ENCODE measurements at regions not wholly inside any gene's neighbourhood (a gene's known extent, or its start where the extent isn't known, plus 50 kb on each side); places are given as distances from the start of the nearest gene placed in this dataset.
A peak's percentile ranks its signal among the peaks of the same experiment; 100 is the strongest.

DNA sequence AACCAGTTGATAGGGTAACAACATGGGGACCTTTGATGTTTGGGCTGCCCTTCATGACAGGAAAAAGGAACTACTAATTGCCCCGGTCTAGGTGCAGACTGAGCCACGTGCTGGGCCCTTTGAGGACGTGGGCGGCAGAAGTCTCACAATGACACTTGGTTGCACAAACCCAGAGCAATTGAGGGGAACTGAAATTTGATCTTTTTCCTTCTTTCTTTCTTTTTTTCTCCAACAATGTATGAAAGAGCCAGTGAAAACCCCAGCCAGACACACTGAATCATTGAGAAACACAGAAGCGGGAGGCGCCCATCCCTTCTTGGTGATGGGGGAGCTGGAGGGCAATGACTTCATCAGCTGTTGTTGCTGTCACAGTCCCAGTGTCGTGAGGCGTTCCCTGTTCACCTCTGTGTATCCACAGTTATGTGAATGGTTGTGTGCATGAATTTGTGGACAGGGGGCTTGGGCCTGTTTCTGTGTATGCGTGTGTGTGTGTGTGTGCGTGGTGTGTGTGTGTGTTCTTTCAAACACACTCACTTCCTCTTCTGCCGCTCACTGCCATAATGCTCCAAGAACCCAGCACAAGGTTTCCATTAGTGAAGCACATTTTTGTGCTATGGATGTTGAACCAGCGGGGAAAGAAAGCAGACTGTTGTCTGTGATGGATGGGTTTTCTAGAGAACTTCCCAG lies 137.5 kb upstream of the CCND2 start (continued):
- TF ChIP-seq, protein P1, sequence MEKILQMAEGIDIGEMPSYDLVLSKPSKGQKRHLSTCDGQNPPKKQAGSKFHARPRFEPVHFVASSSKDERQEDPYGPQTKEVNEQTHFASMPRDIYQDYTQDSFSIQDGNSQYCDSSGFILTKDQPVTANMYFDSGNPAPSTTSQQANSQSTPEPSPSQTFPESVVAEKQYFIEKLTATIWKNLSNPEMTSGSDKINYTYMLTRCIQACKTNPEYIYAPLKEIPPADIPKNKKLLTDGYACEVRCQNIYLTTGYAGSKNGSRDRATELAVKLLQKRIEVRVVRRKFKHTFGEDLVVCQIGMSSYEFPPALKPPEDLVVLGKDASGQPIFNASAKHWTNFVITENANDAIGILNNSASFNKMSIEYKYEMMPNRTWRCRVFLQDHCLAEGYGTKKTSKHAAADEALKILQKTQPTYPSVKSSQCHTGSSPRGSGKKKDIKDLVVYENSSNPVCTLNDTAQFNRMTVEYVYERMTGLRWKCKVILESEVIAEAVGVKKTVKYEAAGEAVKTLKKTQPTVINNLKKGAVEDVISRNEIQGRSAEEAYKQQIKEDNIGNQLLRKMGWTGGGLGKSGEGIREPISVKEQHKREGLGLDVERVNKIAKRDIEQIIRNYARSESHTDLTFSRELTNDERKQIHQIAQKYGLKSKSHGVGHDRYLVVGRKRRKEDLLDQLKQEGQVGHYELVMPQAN (conservative IDR thresholded peaks at IDR 0.05) = no peak
- TF ChIP-seq NR2F1 (conservative IDR thresholded peaks at IDR 0.05) = peak; percentile 85
- no peak for TF ChIP-seq BCLAF1 (IDR thresholded peaks at IDR 0.05)
- TF ChIP-seq DPF2 (IDR thresholded peaks at IDR 0.05) = peak; percentile 97
- TF ChIP-seq CREB1 (IDR thresholded peaks at IDR 0.05; ENCODE audit: low read depth) = peak; percentile 80; the same call in 1 of the 2 replicates
- TF ChIP-seq ETV6 (conservative IDR thresholded peaks at IDR 0.05 in 1 of 2, IDR thresholded peaks at IDR 0.05 in 1 of 2; ENCODE audit: borderline replicate concordance in 1 of 2, low read depth in 1 of 2) = peak in 1 of 2 experiments; percentile 93; a peak in 2 of 4 replicates
- peak; percentile 97 for TF ChIP-seq IKZF1 (conservative IDR thresholded peaks at IDR 0.05)
- TF ChIP-seq EED (IDR thresholded peaks at IDR 0.05; ENCODE audit: low read depth) = peak; percentile 94
- no peak for TF ChIP-seq NR2C1 (IDR thresholded peaks at IDR 0.05)
- TF ChIP-seq SPI1 (IDR thresholded peaks at IDR 0.05; ENCODE audit: borderline replicate concordance, insufficient read depth, low read depth, low read length) = peak; percentile 93
- TF ChIP-seq BCL11A (IDR thresholded peaks at IDR 0.05; ENCODE audit: low read depth, low read length) = peak; percentile 99
- no peak for TF ChIP-seq POLR2A (IDR thresholded peaks at IDR 0.05; ENCODE audit: low read depth, low read length)
- TF ChIP-seq HDAC6 (IDR thresholded peaks at IDR 0.05; ENCODE audit: unreplicated experiment) = no peak
- TF ChIP-seq BHLHE40 (IDR thresholded peaks at IDR 0.05; ENCODE audit: borderline replicate concordance in 1 of 2, low read depth in 2 of 2, low read length in 1 of 2) = peak; percentile 98 to 99
- no peak for TF ChIP-seq RCOR1 (conservative IDR thresholded peaks at IDR 0.05; ENCODE audit: low read depth, low read length)
- no peak for TF ChIP-seq ZZZ3 (IDR thresholded peaks at IDR 0.05; ENCODE audit: control insufficient read depth, insufficient read length, low read depth)
- TF ChIP-seq, protein P2, sequence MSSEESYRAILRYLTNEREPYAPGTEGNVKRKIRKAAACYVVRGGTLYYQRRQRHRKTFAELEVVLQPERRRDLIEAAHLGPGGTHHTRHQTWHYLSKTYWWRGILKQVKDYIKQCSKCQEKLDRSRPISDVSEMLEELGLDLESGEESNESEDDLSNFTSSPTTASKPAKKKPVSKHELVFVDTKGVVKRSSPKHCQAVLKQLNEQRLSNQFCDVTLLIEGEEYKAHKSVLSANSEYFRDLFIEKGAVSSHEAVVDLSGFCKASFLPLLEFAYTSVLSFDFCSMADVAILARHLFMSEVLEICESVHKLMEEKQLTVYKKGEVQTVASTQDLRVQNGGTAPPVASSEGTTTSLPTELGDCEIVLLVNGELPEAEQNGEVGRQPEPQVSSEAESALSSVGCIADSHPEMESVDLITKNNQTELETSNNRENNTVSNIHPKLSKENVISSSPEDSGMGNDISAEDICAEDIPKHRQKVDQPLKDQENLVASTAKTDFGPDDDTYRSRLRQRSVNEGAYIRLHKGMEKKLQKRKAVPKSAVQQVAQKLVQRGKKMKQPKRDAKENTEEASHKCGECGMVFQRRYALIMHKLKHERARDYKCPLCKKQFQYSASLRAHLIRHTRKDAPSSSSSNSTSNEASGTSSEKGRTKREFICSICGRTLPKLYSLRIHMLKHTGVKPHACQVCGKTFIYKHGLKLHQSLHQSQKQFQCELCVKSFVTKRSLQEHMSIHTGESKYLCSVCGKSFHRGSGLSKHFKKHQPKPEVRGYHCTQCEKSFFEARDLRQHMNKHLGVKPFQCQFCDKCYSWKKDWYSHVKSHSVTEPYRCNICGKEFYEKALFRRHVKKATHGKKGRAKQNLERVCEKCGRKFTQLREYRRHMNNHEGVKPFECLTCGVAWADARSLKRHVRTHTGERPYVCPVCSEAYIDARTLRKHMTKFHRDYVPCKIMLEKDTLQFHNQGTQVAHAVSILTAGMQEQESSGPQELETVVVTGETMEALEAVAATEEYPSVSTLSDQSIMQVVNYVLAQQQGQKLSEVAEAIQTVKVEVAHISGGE (CRISPR knock-in tag; IDR thresholded peaks at IDR 0.05) = no peak
- TF ChIP-seq PAX8 (IDR thresholded peaks at IDR 0.05) = no peak
- TF ChIP-seq ESRRA (IDR thresholded peaks at IDR 0.05; ENCODE audit: low read length) = no peak
- peak; percentile 39; the same call in 1 of the 2 replicates for TF ChIP-seq CBX5 (IDR thresholded peaks at IDR 0.05; ENCODE audit: low read depth)
